Activated CD4-positive, alpha-beta memory T cell treated with anti-CD3 and anti-CD28 coated beads, Interleukin-2, amount 10 ng/mL, durations not matched to agents 7 days and 5 days (primary cell): ENCODE measurements at regions not wholly inside any gene's neighbourhood (a gene's known extent, or its start where the extent isn't known, plus 50 kb on each side); places are given as distances from the start of the nearest gene placed in this dataset.
"Not testable (repeated sequence)": the region's sequence is repeated elsewhere in the genome, so short reads cannot be mapped to it uniquely, and the experiment has no call there.

Experiments used
- CTCF ChIA-PET: fragments of 350-600 bp; sonication (Branson Sonifier 250); formaldehyde crosslinking; loops from one replicate; lab custom pipeline; 2021; ENCODE audit warnings: antibody characterized with exemption, inconsistent platforms; lab: Charles Lee
- POLR2A ChIA-PET: fragments of 350-600 bp; sonication (Branson Sonifier 250); formaldehyde crosslinking; loops from one replicate; lab custom pipeline; 2021; ENCODE audit warnings: antibody characterized with exemption; lab: Charles Lee
- DNase-seq: peaks from one replicate; pipeline ENCODE4 v3.0.0-alpha.2; 2020
- H3K27ac Mint-ChIP-seq: one replicate; pipeline ENCODE4 v1.8.0; 2021; ENCODE audit warnings: mild to moderate bottlenecking, mixed read lengths
- H3K27me3 Mint-ChIP-seq: one replicate; pipeline ENCODE4 v1.8.0; 2021; ENCODE audit warnings: mixed read lengths
- H3K36me3 Mint-ChIP-seq: one replicate; pipeline ENCODE4 v1.8.0; 2021; ENCODE audit warnings: low read depth, mixed read lengths
- H3K4me1 Mint-ChIP-seq: one replicate; pipeline ENCODE4 v1.8.0; 2021; ENCODE audit warnings: mixed read lengths
- H3K4me3 Mint-ChIP-seq: one replicate; pipeline ENCODE4 v1.8.0; 2021; ENCODE audit warnings: mild to moderate bottlenecking, mixed read lengths
- H3K9me3 Mint-ChIP-seq: one replicate; pipeline ENCODE4 v1.8.0; 2021; ENCODE audit warnings: mixed read lengths

GRCh38 chr9:78904686-78905085, 607.8 kb downstream of the PSAT1 start:
- Mint-ChIP-seq H3K27me3 (no peaks in the 10 kb centered on the region), H3K4me1 (no peaks in the 10 kb centered on the region), H3K36me3 (no peaks in the 10 kb centered on the region), H3K4me3 (no peak overlapping the region), H3K9me3 (no peaks in the 10 kb centered on the region), H3K27ac (no peak overlapping the region)
- POLR2A ChIA-PET = no interaction called here
- CTCF ChIA-PET = no interaction called here
- DNase-seq = no peak

GRCh38 chr9:78905387-78905786, 608.5 kb downstream of the PSAT1 start:
- POLR2A ChIA-PET = no interaction called here
- Mint-ChIP-seq H3K4me3 (no peak overlapping the region), H3K36me3 (no peaks in the 10 kb centered on the region), H3K27me3 (no peaks in the 10 kb centered on the region), H3K4me1 (no peaks in the 10 kb centered on the region), H3K27ac (no peak overlapping the region), H3K9me3 (no peaks in the 10 kb centered on the region)
- CTCF ChIA-PET = no interaction called here
- no peak for DNase-seq

GRCh38 chr9:78905986-78906755, 609.2 kb downstream of the PSAT1 start:
- no peak overlapping the region for H3K27ac Mint-ChIP-seq
- H3K9me3 Mint-ChIP-seq = no peaks in the 10 kb centered on the region
- no peaks in the 10 kb centered on the region for H3K27me3 Mint-ChIP-seq
- CTCF ChIA-PET = no interaction called here
- no peak for DNase-seq
- POLR2A ChIA-PET = no interaction called here
- no peak overlapping the region for H3K4me3 Mint-ChIP-seq
- no peaks in the 10 kb centered on the region for H3K4me1 Mint-ChIP-seq
- H3K36me3 Mint-ChIP-seq = no peaks in the 10 kb centered on the region

- H3K36me3 Mint-ChIP-seq = no peaks in the 10 kb centered on the region
- H3K4me3 Mint-ChIP-seq = no peak overlapping the region
- no peaks in the 10 kb centered on the region for H3K27me3 Mint-ChIP-seq
- ChIA-PET CTCF (no interaction called here), POLR2A (no interaction called here)
- no peaks in the 10 kb centered on the region for H3K4me1 Mint-ChIP-seq
- no peak for DNase-seq
- H3K9me3 Mint-ChIP-seq = no peaks in the 10 kb centered on the region
- no peak overlapping the region for H3K27ac Mint-ChIP-seq
Measured at GRCh38 chr9:78909566-78909965, 612.6 kb downstream of the PSAT1 start.

GRCh38 chr9:78916884-78917283, 620.0 kb downstream of the PSAT1 start:
- CTCF ChIA-PET, POLR2A ChIA-PET: not testable (repeated sequence)

GRCh38 chr9:78918976-78919375, 622.1 kb downstream of the PSAT1 start:
- Mint-ChIP-seq H3K27ac (no peak overlapping the region), H3K36me3 (no peaks in the 10 kb centered on the region), H3K4me3 (no peak overlapping the region), H3K9me3 (peaks cover 7% of the 10 kb centered on the region), H3K4me1 (no peaks in the 10 kb centered on the region), H3K27me3 (no peaks in the 10 kb centered on the region)
- DNase-seq = no peak
- CTCF ChIA-PET = no interaction called here
- POLR2A ChIA-PET = no interaction called here

More at GRCh38 chr9:78916884-78917283, 620.0 kb downstream of the PSAT1 start:
- not testable (repeated sequence) for DNase-seq, H3K4me1 Mint-ChIP-seq, H3K9me3 Mint-ChIP-seq, H3K27me3 Mint-ChIP-seq, H3K4me3 Mint-ChIP-seq, H3K36me3 Mint-ChIP-seq, H3K27ac Mint-ChIP-seq

- no peaks in the 10 kb centered on the region for H3K27me3 Mint-ChIP-seq
- no peaks in the 10 kb centered on the region for H3K36me3 Mint-ChIP-seq
- no peak for DNase-seq
- CTCF ChIA-PET = no interaction called here
- H3K9me3 Mint-ChIP-seq = peaks cover 7% of the 10 kb centered on the region
- H3K4me1 Mint-ChIP-seq = no peaks in the 10 kb centered on the region
- POLR2A ChIA-PET = no interaction called here
- no peak overlapping the region for H3K4me3 Mint-ChIP-seq
- no peak overlapping the region for H3K27ac Mint-ChIP-seq
Measured at GRCh38 chr9:78919701-78920100, 622.8 kb downstream of the PSAT1 start.

GRCh38 chr9:78921341-78921740, 624.4 kb downstream of the PSAT1 start:
- peaks cover 7% of the 10 kb centered on the region for H3K9me3 Mint-ChIP-seq
- CTCF ChIA-PET = no interaction called here

GRCh38 chr9:78923966-78924659, 627.2 kb downstream of the PSAT1 start:
- no peak for DNase-seq
- POLR2A ChIA-PET = no interaction called here
- Mint-ChIP-seq H3K27ac (no peak overlapping the region), H3K4me3 (no peak overlapping the region), H3K4me1 (no peaks in the 10 kb centered on the region), H3K9me3 (no peaks in the 10 kb centered on the region), H3K36me3 (no peaks in the 10 kb centered on the region), H3K27me3 (no peaks in the 10 kb centered on the region)
- CTCF ChIA-PET = no interaction called here

More at GRCh38 chr9:78921341-78921740, 624.4 kb downstream of the PSAT1 start:
- H3K4me3 Mint-ChIP-seq = no peak overlapping the region
- H3K4me1 Mint-ChIP-seq = no peaks in the 10 kb centered on the region
- no peak overlapping the region for H3K27ac Mint-ChIP-seq
- no peak for DNase-seq
- POLR2A ChIA-PET = no interaction called here
- H3K27me3 Mint-ChIP-seq = no peaks in the 10 kb centered on the region
- H3K36me3 Mint-ChIP-seq = no peaks in the 10 kb centered on the region

- Mint-ChIP-seq H3K9me3 (no peaks in the 10 kb centered on the region), H3K27ac (no peak overlapping the region), H3K27me3 (no peaks in the 10 kb centered on the region), H3K4me1 (no peaks in the 10 kb centered on the region), H3K36me3 (no peaks in the 10 kb centered on the region), H3K4me3 (no peak overlapping the region)
- no peak for DNase-seq
- ChIA-PET CTCF (no interaction called here), POLR2A (no interaction called here)
Measured at GRCh38 chr9:78927099-78927940, 630.4 kb downstream of the PSAT1 start.

GRCh38 chr9:78928625-78929405, 631.9 kb downstream of the PSAT1 start:
- Mint-ChIP-seq H3K4me1 (no peaks in the 10 kb centered on the region), H3K9me3 (no peaks in the 10 kb centered on the region), H3K36me3 (no peaks in the 10 kb centered on the region), H3K4me3 (no peak overlapping the region), H3K27me3 (no peaks in the 10 kb centered on the region), H3K27ac (no peak overlapping the region)
- no peak for DNase-seq
- POLR2A ChIA-PET = no interaction called here
- CTCF ChIA-PET = no interaction called here

- Mint-ChIP-seq H3K27me3 (no peaks in the 10 kb centered on the region), H3K9me3 (no peaks in the 10 kb centered on the region), H3K4me3 (no peak overlapping the region), H3K4me1 (no peaks in the 10 kb centered on the region), H3K27ac (no peak overlapping the region), H3K36me3 (no peaks in the 10 kb centered on the region)
- ChIA-PET CTCF (no interaction called here), POLR2A (no interaction called here)
- no peak for DNase-seq
Measured at GRCh38 chr9:78930281-78930680, 633.4 kb downstream of the PSAT1 start.
